ENCODE measurements at regions not wholly inside any gene's neighbourhood (a gene's known extent, or its start where the extent isn't known, plus 50 kb on each side); places are given as distances from the start of the nearest gene placed in this dataset.
"Not testable (repeated sequence)": the region's sequence is repeated elsewhere in the genome, so short reads cannot be mapped to it uniquely, and the experiment has no call there.

- DNase-seq (ENCODE audit: low read depth) = no peak
Measured at GRCh38 chr13:91036886-91037285, 310.6 kb upstream of the MIR17HG start.

DNA sequence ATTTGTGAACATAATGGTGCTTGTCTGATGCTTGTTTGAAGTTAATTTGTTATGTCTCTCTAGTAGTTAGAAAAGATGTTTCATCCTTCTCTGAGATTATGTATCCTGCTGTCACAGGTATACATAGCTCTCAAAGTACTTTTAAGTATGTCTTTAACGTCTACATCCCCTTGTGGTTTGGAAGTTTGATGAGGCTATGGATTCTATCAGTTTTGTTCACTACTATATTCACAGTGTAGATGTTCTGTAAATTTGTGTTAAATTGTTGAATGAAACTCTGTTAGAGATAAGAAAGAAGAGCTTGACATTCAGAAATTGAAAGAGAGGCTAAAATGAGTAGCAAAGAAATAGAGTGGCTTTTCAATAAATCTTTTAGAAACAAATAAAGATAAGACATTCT lies 304.6 kb upstream of the MIR17HG start:
- DNase-seq (ENCODE audit: low read depth) = no peak

DNA sequence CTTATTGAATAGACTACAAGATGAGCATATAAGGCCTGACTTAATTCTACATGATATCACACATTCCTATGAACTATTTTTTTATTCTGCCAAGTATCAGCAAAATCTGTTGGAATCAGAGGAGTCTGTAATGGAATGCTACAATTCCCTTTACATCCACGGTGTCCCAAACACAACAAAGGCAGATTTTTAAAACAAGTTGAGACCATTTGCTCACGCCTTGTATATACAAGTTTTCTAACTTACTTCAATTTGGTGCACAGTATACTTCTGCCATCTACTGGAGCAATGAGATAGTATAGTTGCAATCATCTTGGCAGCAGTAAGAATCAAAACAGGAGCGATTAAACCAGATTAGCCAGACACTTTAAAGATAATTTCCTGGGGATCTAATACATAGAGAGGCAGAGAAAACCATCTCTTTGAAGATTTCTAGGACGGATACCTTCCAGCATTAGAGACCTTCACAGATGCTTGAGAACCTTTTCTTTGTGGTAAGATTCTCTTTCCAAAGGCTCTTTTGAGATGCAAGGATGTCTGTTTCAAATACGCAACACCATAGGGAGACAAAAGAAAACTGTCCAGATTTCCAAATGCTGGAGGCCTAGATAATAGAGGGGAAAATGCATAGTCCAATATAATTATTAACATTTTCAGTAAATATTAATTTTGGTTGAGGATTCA lies 302.0 kb upstream of the MIR17HG start:
- no peak for DNase-seq (ENCODE audit: low read depth)

DNA sequence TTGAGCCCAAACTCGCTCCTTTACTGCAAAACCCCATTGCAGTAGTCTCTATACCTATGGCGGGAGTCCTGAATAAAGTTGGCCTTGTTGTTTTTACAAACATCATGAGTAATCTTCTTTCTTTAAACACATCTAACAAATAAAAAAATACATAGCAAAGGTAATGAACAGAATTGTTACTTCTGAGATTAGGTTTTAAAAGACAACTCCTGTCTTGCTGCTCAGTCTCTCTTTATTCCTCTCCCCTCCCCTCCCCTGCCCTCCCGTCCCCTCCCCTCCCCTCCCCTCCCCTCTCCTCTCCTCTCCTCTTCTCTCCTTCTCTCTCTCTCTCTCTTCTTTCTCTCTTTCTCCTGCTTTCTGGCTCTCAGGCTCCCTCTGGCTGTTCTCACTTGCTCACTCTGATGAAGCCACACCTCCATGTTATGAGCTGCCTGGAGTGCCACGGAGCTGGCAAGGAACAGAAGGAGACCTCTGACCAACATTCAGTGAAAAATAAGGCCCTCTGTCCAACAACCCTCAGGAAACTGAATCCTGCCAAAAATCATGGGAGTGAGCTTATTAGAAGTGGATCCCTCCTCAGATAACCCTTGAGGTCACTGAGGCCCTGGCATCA lies 300.7 kb upstream of the MIR17HG start:
- no peak for DNase-seq (ENCODE audit: low read depth)

DNA sequence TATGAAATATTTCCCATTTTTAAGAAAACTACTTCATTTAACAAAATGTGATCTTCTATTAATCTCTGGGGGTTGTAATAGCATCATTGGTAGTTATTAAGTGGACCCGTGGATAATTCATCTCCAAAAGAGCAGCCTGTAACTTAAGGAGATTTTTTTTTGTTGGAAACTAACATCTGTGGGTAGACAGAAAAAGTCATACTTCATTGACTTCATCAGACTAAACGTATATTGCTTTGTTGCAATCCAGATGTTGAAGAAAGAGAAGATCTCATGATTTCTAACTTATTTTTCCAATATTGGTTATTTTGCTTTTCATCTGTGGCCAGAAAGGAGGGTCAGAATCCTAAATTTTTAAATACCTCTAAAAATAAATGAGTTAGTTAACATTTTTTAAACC lies 296.5 kb upstream of the MIR17HG start:
- no peak for DNase-seq (ENCODE audit: low read depth)

DNA sequence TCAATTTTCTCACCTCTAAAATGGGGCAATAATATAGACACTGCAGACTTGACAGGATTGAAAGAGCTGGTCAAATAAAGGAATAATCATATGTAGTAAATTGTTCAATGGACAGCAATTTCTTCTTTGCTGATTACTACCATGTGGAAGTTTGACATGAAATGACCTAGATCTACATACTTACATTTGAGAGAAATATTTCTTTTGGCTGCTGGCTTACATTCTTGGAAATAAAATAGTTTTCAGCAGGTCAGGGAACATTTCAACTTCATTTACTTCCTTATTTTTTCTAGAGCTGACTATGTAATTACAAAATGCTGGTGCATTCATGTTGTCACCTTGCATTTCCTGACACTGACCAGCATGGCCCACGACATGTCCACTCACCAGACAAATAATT lies 294.6 kb upstream of the MIR17HG start:
- DNase-seq (ENCODE audit: low read depth) = no peak

DNA sequence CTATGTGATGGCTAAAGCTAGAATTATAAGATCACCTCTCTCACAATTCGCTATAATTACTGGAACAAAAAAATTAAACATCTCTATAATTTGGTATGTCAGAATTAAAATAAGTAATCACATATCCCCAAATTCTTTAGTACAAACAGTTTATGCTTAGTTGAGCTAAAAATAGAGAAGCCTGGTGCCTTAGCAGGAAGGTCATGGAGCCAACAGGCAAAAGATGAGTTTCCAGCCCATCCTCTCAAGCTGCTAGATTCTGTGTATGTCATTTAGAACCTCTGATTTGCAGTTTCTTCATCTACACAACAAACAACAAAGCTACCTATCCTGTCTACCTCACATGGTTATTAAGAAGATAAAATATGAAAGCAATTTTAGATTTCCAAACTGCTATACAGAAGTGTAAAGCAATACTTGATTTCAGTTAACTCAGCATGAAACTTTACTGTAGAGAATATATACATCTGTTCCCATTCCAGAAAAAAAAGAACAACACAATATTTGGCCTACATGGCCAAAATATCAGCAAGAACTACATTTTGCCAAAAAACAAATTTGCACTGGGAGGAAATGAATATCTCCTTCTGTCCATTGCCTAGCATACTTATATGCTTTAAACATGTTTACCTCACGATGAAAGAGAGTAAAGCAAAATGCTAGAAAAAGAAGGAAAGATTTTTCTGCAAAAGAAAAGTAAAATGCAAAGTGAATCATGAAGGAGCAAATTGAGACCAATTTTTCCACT lies 294.0 kb upstream of the MIR17HG start:
- no peak for DNase-seq (ENCODE audit: low read depth)

GRCh38 chr13:91054902-91055301 lies 292.6 kb upstream of the MIR17HG start:
- DNase-seq (ENCODE audit: low read depth) = no peak

DNA sequence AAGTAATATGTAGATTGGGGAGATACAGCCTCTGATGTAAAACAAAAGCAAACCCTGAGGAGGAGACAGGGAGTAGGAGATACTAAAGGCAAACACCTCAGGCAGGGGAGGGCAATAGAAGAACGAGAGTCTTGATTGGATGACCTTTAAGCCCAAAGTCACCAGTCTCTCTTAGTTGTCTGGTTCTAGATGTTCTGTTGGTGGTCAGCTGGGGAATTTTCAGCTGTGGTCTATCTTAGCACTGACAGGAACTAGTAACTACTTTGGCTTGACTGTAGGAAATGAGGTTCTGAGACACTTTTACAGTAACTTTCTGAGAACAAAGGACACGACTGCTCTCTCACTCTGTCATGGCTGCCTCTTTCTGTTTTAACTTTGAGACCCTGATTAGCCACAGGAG lies 290.7 kb upstream of the MIR17HG start:
- DNase-seq (ENCODE audit: low read depth) = no peak

DNA sequence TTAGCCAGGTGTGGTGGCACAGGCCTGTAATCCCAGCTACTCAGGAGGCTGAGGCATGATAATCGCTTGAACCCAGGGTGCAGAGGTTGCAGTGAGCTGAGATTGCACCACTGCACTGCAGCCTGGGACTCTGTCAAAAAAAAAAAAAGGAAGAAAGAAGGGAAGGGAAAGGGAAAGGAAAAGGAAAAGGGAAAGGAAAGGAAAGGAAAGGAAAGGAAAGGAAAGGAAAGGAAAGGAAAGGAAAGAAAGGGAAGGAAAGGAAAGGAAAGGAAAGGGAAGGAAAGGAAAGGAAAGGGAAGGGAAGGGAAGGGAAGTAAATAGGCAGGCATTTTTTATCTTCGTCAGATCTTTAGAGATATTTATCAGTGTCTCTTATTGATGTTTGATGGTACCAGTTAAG lies 290.0 kb upstream of the MIR17HG start:
- not testable (repeated sequence) for DNase-seq (ENCODE audit: low read depth)

- no peak for DNase-seq (ENCODE audit: low read depth)
Measured at GRCh38 chr13:91058066-91058465, 289.4 kb upstream of the MIR17HG start.

DNA sequence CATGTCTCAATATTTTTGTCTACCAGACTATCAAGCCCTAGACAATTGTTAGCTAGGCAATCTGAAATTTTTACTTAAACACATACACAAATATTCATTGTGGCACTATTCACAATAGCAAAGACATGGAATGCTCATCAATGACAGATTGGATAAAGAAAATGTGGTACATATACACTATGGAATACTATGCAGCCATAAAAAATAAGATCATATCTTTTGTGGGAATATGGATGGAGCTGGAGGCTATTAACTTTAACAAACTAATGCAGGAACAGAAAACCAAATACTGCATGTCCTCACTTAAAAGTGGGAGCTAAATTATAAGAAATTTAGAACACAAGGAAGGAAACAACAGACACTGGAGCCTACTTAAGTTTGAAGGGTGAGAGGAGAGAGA lies 288.6 kb upstream of the MIR17HG start:
- no peak for DNase-seq (ENCODE audit: low read depth)

GRCh38 chr13:91066745-91067144 lies 280.7 kb upstream of the MIR17HG start:
- DNase-seq (ENCODE audit: low read depth) = no peak

GRCh38 chr13:91072486-91072885 lies 275.0 kb upstream of the MIR17HG start:
- DNase-seq (ENCODE audit: low read depth) = no peak

GRCh38 chr13:91074091-91074490 lies 273.4 kb upstream of the MIR17HG start:
- DNase-seq (ENCODE audit: low read depth) = no peak

DNA sequence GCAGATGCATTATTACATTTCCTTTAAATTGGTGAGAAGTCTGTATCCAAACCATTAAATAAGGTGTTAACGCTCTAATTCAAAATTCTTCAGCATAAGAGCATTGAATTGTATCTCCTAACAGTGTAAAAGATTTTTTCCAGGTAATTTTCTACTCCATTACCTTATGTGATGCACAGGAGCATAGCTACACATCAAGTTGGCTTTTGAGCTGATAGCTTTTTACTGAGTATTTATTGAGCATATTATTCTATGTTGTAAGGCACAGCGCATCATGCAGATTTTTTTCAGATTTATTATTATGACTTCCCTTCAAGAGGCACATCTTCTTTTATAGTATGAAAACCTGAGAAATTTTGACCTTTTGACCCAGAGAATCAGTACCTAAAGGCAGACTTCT lies 270.7 kb upstream of the MIR17HG start:
- DNase-seq (ENCODE audit: low read depth) = no peak

DNA sequence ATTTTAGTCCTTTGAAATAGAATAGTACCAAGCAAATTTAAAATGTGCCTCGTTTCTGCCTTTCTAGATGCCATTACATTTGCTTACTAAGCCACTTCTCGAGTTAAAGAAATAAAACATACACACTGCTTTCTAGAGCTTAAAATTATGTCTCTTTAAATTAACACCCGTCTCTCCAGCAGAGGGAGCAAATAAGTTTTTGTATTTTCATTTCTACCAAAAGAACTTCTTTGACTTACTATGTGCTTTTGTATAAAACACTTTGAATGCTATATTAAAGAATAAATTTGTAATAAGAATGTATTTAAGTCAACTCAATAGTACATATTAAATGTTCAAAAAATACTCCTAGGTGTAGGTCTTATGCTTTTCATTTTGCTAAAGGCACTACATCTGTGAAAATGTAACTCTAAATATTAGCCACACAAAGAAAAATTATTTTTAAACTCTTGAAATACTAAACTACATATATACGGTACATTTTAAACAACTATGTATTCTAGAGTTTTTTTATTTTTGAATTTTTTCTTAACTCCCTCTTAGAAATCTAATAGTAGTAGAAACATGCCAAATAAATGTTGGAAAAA lies 269.3 kb upstream of the MIR17HG start:
- DNase-seq (ENCODE audit: low read depth) = no peak

GRCh38 chr13:91079176-91079575 lies 268.3 kb upstream of the MIR17HG start:
- no peak for DNase-seq (ENCODE audit: low read depth)

DNA sequence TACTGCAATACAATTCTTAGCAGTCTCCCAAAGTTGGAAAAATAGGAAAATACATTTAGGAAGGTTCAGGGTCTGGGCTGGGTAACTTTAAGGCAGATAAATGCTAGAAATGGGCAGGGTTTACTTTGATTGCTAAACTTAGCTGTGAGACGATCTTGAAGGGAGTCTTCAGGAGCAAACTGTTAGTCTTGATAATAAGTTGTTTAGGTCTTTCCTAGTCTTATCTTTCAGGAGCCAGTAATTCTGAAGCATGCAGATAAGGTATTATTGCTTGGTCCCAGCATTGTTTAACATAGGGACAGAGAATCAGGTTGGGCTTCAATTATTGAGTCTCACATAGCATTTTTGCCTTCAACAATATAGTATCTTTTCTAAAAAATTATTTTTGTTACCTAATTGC lies 262.4 kb upstream of the MIR17HG start:
- DNase-seq (ENCODE audit: low read depth) = no peak

DNA sequence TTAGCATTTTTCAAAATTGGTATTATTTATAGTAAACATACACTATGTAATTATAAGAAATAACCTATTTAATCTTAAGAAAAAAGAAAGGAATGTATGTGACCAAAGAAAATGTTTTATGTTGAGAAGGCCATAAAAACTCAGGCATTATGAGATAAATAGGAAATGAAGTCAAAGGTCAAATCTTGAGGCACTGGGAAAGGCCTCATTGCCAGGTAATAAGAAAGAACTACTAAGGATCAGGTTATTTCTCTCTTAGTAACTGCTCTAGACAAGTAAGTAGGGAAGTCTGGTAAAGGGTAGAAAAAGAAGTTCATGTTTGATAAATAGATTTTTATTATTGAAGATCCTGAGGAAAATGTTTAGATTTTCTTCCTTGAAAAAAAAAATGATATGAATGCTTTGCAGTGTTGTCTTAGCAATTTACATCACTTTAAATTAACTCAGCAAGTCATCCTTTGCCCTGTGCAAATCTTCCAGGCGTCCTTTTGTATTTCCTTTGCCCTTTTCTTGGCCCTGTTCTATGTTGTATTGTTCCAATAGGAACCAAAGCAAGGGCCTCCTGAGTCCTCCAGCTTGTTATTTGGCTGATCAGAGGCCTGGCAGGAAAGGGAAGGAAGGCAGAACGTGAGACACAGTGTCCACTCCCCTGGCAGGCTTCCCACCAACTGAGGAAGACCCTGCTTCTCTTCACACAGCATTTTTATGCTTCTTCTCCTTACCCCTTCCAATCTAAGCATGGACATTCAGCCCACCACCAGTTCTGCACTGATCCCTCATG lies 260.4 kb upstream of the MIR17HG start:
- DNase-seq (ENCODE audit: low read depth) = no peak

DNA sequence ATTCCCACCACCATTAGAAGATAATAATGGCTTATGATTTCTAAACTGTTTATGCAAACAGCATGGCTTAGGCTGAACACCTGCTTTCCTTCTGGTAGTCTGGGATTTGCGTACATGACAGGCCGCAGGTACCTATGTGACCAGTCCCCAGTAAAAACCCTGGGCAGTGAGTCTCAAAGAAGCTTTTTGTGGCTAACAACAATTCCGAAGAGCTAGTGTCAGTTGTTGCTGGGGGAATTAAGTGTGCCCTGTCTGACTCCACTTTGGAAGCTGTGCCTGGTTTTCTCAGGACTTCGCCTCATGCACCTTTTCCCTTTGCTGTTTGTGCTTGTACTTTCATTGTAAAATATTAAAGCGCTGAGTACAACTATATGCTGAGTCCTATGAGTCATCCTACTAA lies 250.2 kb upstream of the MIR17HG start:
- no peak for DNase-seq (ENCODE audit: low read depth)

DNA sequence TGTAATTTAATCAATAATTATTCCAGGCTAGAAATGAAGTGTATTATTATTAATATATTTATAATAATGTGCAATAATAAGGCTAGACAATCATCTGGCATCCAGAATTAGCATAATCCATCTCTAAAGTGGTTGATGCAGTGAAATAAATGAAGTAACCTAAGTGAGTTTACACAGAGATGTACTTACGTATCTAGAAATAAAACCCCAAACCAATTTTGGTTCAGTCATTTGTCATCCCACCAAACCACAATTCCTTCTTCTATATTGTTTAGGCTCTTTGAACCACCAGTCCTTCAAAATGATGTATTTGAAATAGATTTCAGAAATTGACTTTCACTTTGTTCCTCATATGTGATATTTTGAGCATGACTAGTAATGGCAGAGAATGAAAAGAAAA lies 247.6 kb upstream of the MIR17HG start:
- DNase-seq (ENCODE audit: low read depth) = no peak

Data from activated T-cell treated with anti-CD3 and anti-CD28 coated beads for 48 hours (primary cell).